ENCODE measurements at regions not wholly inside any gene's neighbourhood (a gene's known extent, or its start where the extent isn't known, plus 50 kb on each side); places are given as distances from the start of the nearest gene placed in this dataset.

GRCh38 chr12:16112612-16113560, 164.6 kb downstream of the SLC15A5 start:
- TF ChIP-seq EZH2phosphoT487 (IDR thresholded peaks at IDR 0.05; ENCODE audit: borderline replicate concordance) (no peak), CTCF (conservative IDR thresholded peaks at IDR 0.05; ENCODE audit: low read length) (no peak; the same call in 1 of the 2 replicates)
- no peak overlapping the region for H3K9ac ChIP-seq (ENCODE audit: low read depth, low read length, poor library complexity, severe bottlenecking)
- peaks cover 5% of the 10 kb centered on the region; the same call in 1 of the 2 replicates for H3F3A ChIP-seq (ENCODE audit: low read depth)
- peak overlapping the region; percentile 56 for H3K4me2 ChIP-seq (ENCODE audit: low read depth, low read length, poor library complexity, severe bottlenecking)
- no peaks in the 10 kb centered on the region for H3K36me3 ChIP-seq (ENCODE audit: insufficient read depth, low read length)
- H3K4me1 ChIP-seq (ENCODE audit: insufficient read depth, low read length, poor library complexity, severe bottlenecking) = peaks cover 30% of the 10 kb centered on the region
- no peaks in the 10 kb centered on the region for H3K27me3 ChIP-seq (ENCODE audit: insufficient read depth, low read length, poor library complexity, severe bottlenecking)
- peak overlapping the region; percentile 57; the same call in 1 of the 2 replicates for H2AFZ ChIP-seq (ENCODE audit: low read length)
- no peaks in the 10 kb centered on the region for H3K79me2 ChIP-seq (ENCODE audit: insufficient read depth, low read length)
- no peaks in the 10 kb centered on the region for H4K20me1 ChIP-seq (ENCODE audit: insufficient read depth, low read length, poor library complexity, severe bottlenecking)
- no peaks in the 10 kb centered on the region for H3K9me3 ChIP-seq (ENCODE audit: insufficient read depth, low read depth, low read length)
- H3K4me3 ChIP-seq (ENCODE audit: low read length, poor library complexity, severe bottlenecking) = peak overlapping the region; percentile 32
- no peaks in the 10 kb centered on the region for H3K9me2 ChIP-seq (replicated peaks; ENCODE audit: low read depth, low read length)

GRCh38 chr12:16112130-16112529, 165.4 kb downstream of the SLC15A5 start:
- H3K9me2 ChIP-seq (replicated peaks; ENCODE audit: low read depth, low read length) = no peaks in the 10 kb centered on the region
- H3K4me2 ChIP-seq (ENCODE audit: low read depth, low read length, poor library complexity, severe bottlenecking) = no peak overlapping the region
- no peaks in the 10 kb centered on the region for H3K36me3 ChIP-seq (ENCODE audit: insufficient read depth, low read length)
- peaks cover 5% of the 10 kb centered on the region; the same call in 1 of the 2 replicates for H3F3A ChIP-seq (ENCODE audit: low read depth)
- peaks cover 30% of the 10 kb centered on the region for H3K4me1 ChIP-seq (ENCODE audit: insufficient read depth, low read length, poor library complexity, severe bottlenecking)
- no peaks in the 10 kb centered on the region for H3K9me3 ChIP-seq (ENCODE audit: insufficient read depth, low read depth, low read length)
- H4K20me1 ChIP-seq (ENCODE audit: insufficient read depth, low read length, poor library complexity, severe bottlenecking) = no peaks in the 10 kb centered on the region
- TF ChIP-seq EZH2phosphoT487 (IDR thresholded peaks at IDR 0.05; ENCODE audit: borderline replicate concordance) = no peak
- TF ChIP-seq CTCF (conservative IDR thresholded peaks at IDR 0.05; ENCODE audit: low read length) = no peak
- H3K79me2 ChIP-seq (ENCODE audit: insufficient read depth, low read length) = no peaks in the 10 kb centered on the region
- no peak overlapping the region for H3K9ac ChIP-seq (ENCODE audit: low read depth, low read length, poor library complexity, severe bottlenecking)
- no peak overlapping the region for H2AFZ ChIP-seq (ENCODE audit: low read length)
- no peak overlapping the region for H3K4me3 ChIP-seq (ENCODE audit: low read length, poor library complexity, severe bottlenecking)
- H3K27me3 ChIP-seq (ENCODE audit: insufficient read depth, low read length, poor library complexity, severe bottlenecking) = no peaks in the 10 kb centered on the region

GRCh38 chr12:16110596-16110995, 166.9 kb downstream of the SLC15A5 start:
- Histone ChIP-seq H3K4me2 (ENCODE audit: low read depth, low read length, poor library complexity, severe bottlenecking) (no peak overlapping the region), H3K9ac (ENCODE audit: low read depth, low read length, poor library complexity, severe bottlenecking) (no peak overlapping the region), H3K4me3 (ENCODE audit: low read length, poor library complexity, severe bottlenecking) (no peak overlapping the region), H2AFZ (ENCODE audit: low read length) (no peak overlapping the region), H3K36me3 (ENCODE audit: insufficient read depth, low read length) (no peaks in the 10 kb centered on the region), H4K20me1 (ENCODE audit: insufficient read depth, low read length, poor library complexity, severe bottlenecking) (no peaks in the 10 kb centered on the region), H3K9me3 (ENCODE audit: insufficient read depth, low read depth, low read length) (no peaks in the 10 kb centered on the region), H3K4me1 (ENCODE audit: insufficient read depth, low read length, poor library complexity, severe bottlenecking) (peaks cover 30% of the 10 kb centered on the region), H3K79me2 (ENCODE audit: insufficient read depth, low read length) (no peaks in the 10 kb centered on the region), H3K27me3 (ENCODE audit: insufficient read depth, low read length, poor library complexity, severe bottlenecking) (no peaks in the 10 kb centered on the region), H3K9me2 (replicated peaks; ENCODE audit: low read depth, low read length) (no peaks in the 10 kb centered on the region), H3F3A (ENCODE audit: low read depth) (peaks cover 5% of the 10 kb centered on the region; the same call in 1 of the 2 replicates)
- TF ChIP-seq CTCF (conservative IDR thresholded peaks at IDR 0.05; ENCODE audit: low read length) = no peak
- TF ChIP-seq EZH2phosphoT487 (IDR thresholded peaks at IDR 0.05; ENCODE audit: borderline replicate concordance) = no peak
